Neural cell (in vitro differentiated cells): ENCODE measurements at regions not wholly inside any gene's neighbourhood (a gene's known extent, or its start where the extent isn't known, plus 50 kb on each side); places are given as distances from the start of the nearest gene placed in this dataset.

Experiments
- H2AFZ ChIP-seq: fragments of 200-600, 300-800 bp; sonication (generic), shearing (Covaris generic); 2 replicates; pipeline ENCODE4 v1.6.0; 2014; ENCODE audit warnings: low read depth, mild to moderate bottlenecking, antibody characterized with exemption, low read length, moderate library complexity
- H3F3A ChIP-seq: fragments of 200-600 bp; shearing (Covaris generic); 2 replicates; pipeline ENCODE4 v1.6.1; 2016; ENCODE audit warnings: mild to moderate bottlenecking, moderate library complexity, mixed read lengths, antibody characterized with exemption, low read length; ENCODE audit not compliant: insufficient read depth, poor library complexity, severe bottlenecking
- H3K27ac ChIP-seq: fragments of 200-600, 300-800 bp; sonication (generic), shearing (Covaris generic); 2 replicates; pipeline ENCODE4 v1.5.1; 2014; ENCODE audit warnings: mild to moderate bottlenecking, low read length, moderate library complexity
- H3K27me3 ChIP-seq: fragments of 300-800, 200-600 bp; sonication (generic), shearing (Covaris generic); 2 replicates; pipeline ENCODE4 v1.6.0; 2014; ENCODE audit warnings: mild to moderate bottlenecking, low read depth, low read length, moderate library complexity; ENCODE audit not compliant: insufficient read depth
- H3K36me3 ChIP-seq: fragments of 300-800, 200-600 bp; sonication (generic), shearing (Covaris generic); 2 replicates; pipeline ENCODE4 v1.5.1; 2014; ENCODE audit warnings: mild to moderate bottlenecking, antibody characterized with exemption, low read length, moderate library complexity; ENCODE audit not compliant: insufficient read depth
- H3K4me2 ChIP-seq: fragments of 300-800, 200-600 bp; sonication (generic), shearing (Covaris generic); 2 replicates; pipeline ENCODE4 v1.6.0; 2014; ENCODE audit warnings: mild to moderate bottlenecking, low read length
- H3K4me3 ChIP-seq: fragments of 300-800, 200-600 bp; sonication (generic), shearing (Covaris generic); 2 replicates; pipeline ENCODE4 v1.5.1; 2014; ENCODE audit warnings: mild to moderate bottlenecking, low read length, moderate library complexity
- H3K79me2 ChIP-seq: fragments of 200-600 bp; shearing (Covaris generic); replicated peaks from 2 replicates; pipeline ENCODE4 v1.6.0; 2014; ENCODE audit warnings: mild to moderate bottlenecking, low read length, moderate library complexity; ENCODE audit not compliant: insufficient read depth
- H3K9ac ChIP-seq: fragments of 300-800, 200-600 bp; sonication (generic), shearing (Covaris generic); 2 replicates; pipeline ENCODE4 v1.6.1; 2016; ENCODE audit warnings: mild to moderate bottlenecking, low read length, mixed read lengths
- H3K9me2 ChIP-seq: fragments of 200-600 bp; shearing (Covaris generic); 2 replicates; pipeline ENCODE4 v1.6.1; 2016; ENCODE audit warnings: mild to moderate bottlenecking, low read length, mixed read lengths; ENCODE audit not compliant: insufficient read depth
- H3K9me3 ChIP-seq: fragments of 200-600, 300-800 bp; sonication (generic), shearing (Covaris generic); 2 replicates; pipeline ENCODE4 v1.6.1; 2016; ENCODE audit warnings: mild to moderate bottlenecking, mixed run types, low read length, moderate library complexity, mixed read lengths
- H4K20me1 ChIP-seq: fragments of 200-600 bp; shearing (Covaris generic); 2 replicates; pipeline ENCODE4 v1.6.1; 2016; ENCODE audit warnings: mild to moderate bottlenecking, mixed run types; ENCODE audit not compliant: insufficient read depth
- CTCF ChIP-seq: fragments of 450-650 bp; IDR thresholded peaks from 2 replicates; pipeline ENCODE4 v1.5.1; 2014; ENCODE audit warnings: antibody characterized with exemption, mild to moderate bottlenecking, moderate library complexity; ENCODE audit not compliant: poor library complexity, severe bottlenecking
- EP300 ChIP-seq: fragments of 450-650 bp; conservative IDR thresholded peaks from 2 replicates; pipeline ENCODE4 v1.6.1; 2014; ENCODE audit warnings: antibody characterized with exemption, mild to moderate bottlenecking, moderate library complexity; ENCODE audit not compliant: poor library complexity, severe bottlenecking
- EZH2 ChIP-seq: fragments of 200-600, 300-800 bp; shearing (Covaris generic), sonication (generic); IDR thresholded peaks from 2 replicates; pipeline ENCODE4 v1.6.1; 2014; ENCODE audit warnings: antibody characterized with exemption, low read length, borderline replicate concordance, mild to moderate bottlenecking; ENCODE audit not compliant: insufficient read depth, poor library complexity, severe bottlenecking
- MXI1 ChIP-seq: fragments of 450-650 bp; conservative IDR thresholded peaks from 2 replicates; pipeline ENCODE4 v1.6.1; 2014; ENCODE audit warnings: antibody characterized with exemption, mild to moderate bottlenecking; ENCODE audit not compliant: poor library complexity, severe bottlenecking
- POLR2AphosphoS5 ChIP-seq: IDR thresholded peaks from 2 replicates; pipeline ENCODE4 v1.6.1; 2012
- RAD21 ChIP-seq: fragments of 450-650 bp; conservative IDR thresholded peaks from 2 replicates; pipeline ENCODE4 v1.6.1; 2014; ENCODE audit warnings: antibody characterized with exemption, mild to moderate bottlenecking, moderate library complexity
- REST ChIP-seq: IDR thresholded peaks from 2 replicates; pipeline ENCODE4 v1.6.1; 2012; ENCODE audit warnings: borderline replicate concordance
- SMC3 ChIP-seq: fragments of 450-650 bp; conservative IDR thresholded peaks from 2 replicates; pipeline ENCODE4 v1.6.1; 2014; ENCODE audit warnings: antibody characterized with exemption, mild to moderate bottlenecking, moderate library complexity; ENCODE audit not compliant: poor library complexity
- TAF1 ChIP-seq: IDR thresholded peaks from 2 replicates; pipeline ENCODE4 v1.6.1; 2012; ENCODE audit warnings: low read depth

GRCh38 chr9:13508681-13509080 is 229.2 kb upstream of the MPDZ start:
- no peaks in the 10 kb centered on the region for H3K27me3 ChIP-seq
- TF ChIP-seq POLR2AphosphoS5 (no peak), MXI1 (no peak), EP300 (no peak), CTCF (no peak), RAD21 (no peak), SMC3 (no peak), TAF1 (no peak), EZH2 (no peak), REST (no peak)
- no peak overlapping the region for H3K4me2 ChIP-seq

GRCh38 chr9:13508086-13508485 is 228.6 kb upstream of the MPDZ start:
- Histone ChIP-seq H2AFZ (no peak overlapping the region), H3K9me2 (no peaks in the 10 kb centered on the region)

More at GRCh38 chr9:13508681-13509080, 229.2 kb upstream of the MPDZ start:
- no peaks in the 10 kb centered on the region for H3K79me2 ChIP-seq
- H3K27ac ChIP-seq: no peak overlapping the region
- H2AFZ ChIP-seq: no peak overlapping the region
- no peaks in the 10 kb centered on the region for H3K9me3 ChIP-seq
- H3K9me2 ChIP-seq: no peaks in the 10 kb centered on the region
- H3F3A ChIP-seq: no peaks in the 10 kb centered on the region
- H3K36me3 ChIP-seq: no peaks in the 10 kb centered on the region
- H3K9ac ChIP-seq: no peak overlapping the region
- no peak overlapping the region for H3K4me3 ChIP-seq
- H4K20me1 ChIP-seq: no peaks in the 10 kb centered on the region

GRCh38 chr9:13505797-13506196 is 226.3 kb upstream of the MPDZ start:
- no peak overlapping the region for H2AFZ ChIP-seq
- no peak overlapping the region for H3K27ac ChIP-seq
- no peak overlapping the region for H3K4me2 ChIP-seq
- no peaks in the 10 kb centered on the region for H3K27me3 ChIP-seq
- no peaks in the 10 kb centered on the region for H3K9me3 ChIP-seq
- no peaks in the 10 kb centered on the region for H3F3A ChIP-seq
- H3K9me2 ChIP-seq: no peaks in the 10 kb centered on the region
- H3K36me3 ChIP-seq: no peaks in the 10 kb centered on the region
- H3K4me3 ChIP-seq: no peak overlapping the region
- H3K9ac ChIP-seq: no peak overlapping the region
- H4K20me1 ChIP-seq: no peaks in the 10 kb centered on the region
- no peaks in the 10 kb centered on the region for H3K79me2 ChIP-seq
- TF ChIP-seq POLR2AphosphoS5 (no peak), EZH2 (no peak), TAF1 (no peak), REST (no peak), EP300 (no peak), MXI1 (no peak), RAD21 (no peak), CTCF (no peak), SMC3 (no peak)

More at GRCh38 chr9:13508086-13508485, 228.6 kb upstream of the MPDZ start:
- Histone ChIP-seq H4K20me1 (no peaks in the 10 kb centered on the region), H3K4me2 (no peak overlapping the region), H3K79me2 (no peaks in the 10 kb centered on the region), H3K9ac (no peak overlapping the region), H3F3A (no peaks in the 10 kb centered on the region), H3K4me3 (no peak overlapping the region), H3K36me3 (no peaks in the 10 kb centered on the region), H3K27me3 (no peaks in the 10 kb centered on the region), H3K27ac (no peak overlapping the region), H3K9me3 (no peaks in the 10 kb centered on the region)
- TF ChIP-seq EZH2: no peak
- TF ChIP-seq SMC3: no peak
